Psoas muscle (tissue), 7 donors: ENCODE measurements at regions not wholly inside any gene's neighbourhood (a gene's known extent, or its start where the extent isn't known, plus 50 kb on each side); places are given as distances from the start of the nearest gene placed in this dataset.

ENCODE experiments used
- ATAC-seq, 4 donors: fragments of 200-7000 bp; cut with Tn5 transposase; one replicate each; pipeline ENCODE4 v1.9.1; 2020; ENCODE audit warnings: moderate library complexity in 3 of 4, mild to moderate bottlenecking in 2 of 4
- DNase-seq, 2 donors: peaks; one replicate each; pipeline ENCODE4 v3.0.0-alpha.2; 2020
- H3K27ac ChIP-seq: fragments of 200-600 bp; one replicate; pipeline ENCODE4 v1.8.0; 2022
- H3K27me3 ChIP-seq, 3 donors: fragments of 200-600 bp in 1 of 3; one replicate each; pipeline versions ENCODE4 v1.6.1 to v1.8.0; 2013 to 2022; ENCODE audit warnings: low read length in 2 of 3, mild to moderate bottlenecking in 2 of 3, moderate library complexity in 1 of 3; ENCODE audit not compliant: insufficient read depth in 3 of 3
- H3K36me3 ChIP-seq, 2 donors: fragments of 200-600 bp in 1 of 2; one replicate each; pipeline versions ENCODE4 v1.6.1 to v1.8.0; 2013 to 2022; ENCODE audit warnings: low read depth in 1 of 2, mild to moderate bottlenecking in 1 of 2, moderate library complexity in 1 of 2; ENCODE audit not compliant: insufficient read depth in 1 of 2
- H3K4me1 ChIP-seq: fragments of 200-600 bp; one replicate; pipeline ENCODE4 v1.8.0; 2022
- H3K4me3 ChIP-seq: fragments of 200-600 bp; one replicate; pipeline ENCODE4 v1.8.0; 2022; ENCODE audit warnings: mild to moderate bottlenecking
- H3K9me3 ChIP-seq: fragments of 200-600 bp; one replicate; pipeline ENCODE4 v1.8.0; 2022
- WGBS, 3 donors: extraction: QIAGEN DNeasy Blood & Tissue Kit; methylation state at CpG; one replicate each; pipeline versions ENCODE4 v1.1.6 to v1.1.7; 2013; 5-methylcytosine and 5-hydroxymethylcytosine counted together
- intact Hi-C, 2 donors: fragments of 100-400 bp; cut with DNase I; formaldehyde crosslinking; loops; one replicate each; pipeline versions ENCODE4 v1.11.0 to v1.14.2; 2022
- TF ChIP-seq, protein P1 (sequence below): fragments of 200-600 bp; IDR thresholded peaks from one replicate; pipeline ENCODE4 v1.8.0; 2022; ENCODE audit warnings: antibody characterized with exemption
- donor health status: healthy with polysubstance abuse.
- donor health status: DM: no; HTN: no; CAD: no; lungs with moderate emphysema.
- donor health status: Bipolar disorder and iron deficiency.
- donor health status: healthy.
- donor health status: DM: yes; HTN: yes; CAD: no.
- donor health status: DM: no; HTN: no; CAD: no.
- donor health status: DM: yes; HTN: yes; CAD: no.

DNA sequence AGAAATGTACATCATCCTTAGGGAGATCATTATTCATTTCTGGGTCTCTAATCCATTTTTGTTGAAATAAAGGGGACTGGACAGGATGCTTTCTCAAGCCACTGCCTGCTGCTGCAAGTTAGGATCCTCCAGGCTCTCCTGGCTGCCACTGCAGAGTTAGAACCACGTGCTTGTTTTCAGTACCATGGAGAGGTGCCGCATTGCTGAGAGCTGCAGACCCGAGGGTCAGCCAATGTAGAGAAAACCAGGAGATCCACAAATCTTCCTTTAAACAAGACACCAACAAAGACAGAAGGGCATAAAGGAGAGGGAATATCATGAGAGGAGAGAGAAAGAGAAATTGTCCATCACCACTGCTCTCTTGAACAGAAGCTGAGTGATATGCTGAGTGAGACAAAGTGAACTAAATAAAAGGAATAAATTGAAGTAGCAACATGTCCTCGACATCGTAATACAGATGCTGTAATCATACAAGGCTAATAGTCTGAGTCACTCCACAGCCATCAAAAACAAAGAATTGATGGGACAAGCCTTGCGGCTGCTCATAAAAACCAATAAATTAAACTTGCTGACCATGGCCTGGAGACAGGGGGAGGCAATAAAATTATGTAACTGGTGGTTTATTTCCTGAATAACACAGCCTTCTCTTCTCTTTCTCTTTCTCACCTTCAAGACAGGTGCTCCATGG, 255.7 kb downstream of the OMA1 start:
- intact Hi-C loops: no loop called here
- WGBS, 3 donors: 46 to 53% (median 51%) methylated on average over 6 of the region's 6 CpGs
- DNase-seq: no peak

DNA sequence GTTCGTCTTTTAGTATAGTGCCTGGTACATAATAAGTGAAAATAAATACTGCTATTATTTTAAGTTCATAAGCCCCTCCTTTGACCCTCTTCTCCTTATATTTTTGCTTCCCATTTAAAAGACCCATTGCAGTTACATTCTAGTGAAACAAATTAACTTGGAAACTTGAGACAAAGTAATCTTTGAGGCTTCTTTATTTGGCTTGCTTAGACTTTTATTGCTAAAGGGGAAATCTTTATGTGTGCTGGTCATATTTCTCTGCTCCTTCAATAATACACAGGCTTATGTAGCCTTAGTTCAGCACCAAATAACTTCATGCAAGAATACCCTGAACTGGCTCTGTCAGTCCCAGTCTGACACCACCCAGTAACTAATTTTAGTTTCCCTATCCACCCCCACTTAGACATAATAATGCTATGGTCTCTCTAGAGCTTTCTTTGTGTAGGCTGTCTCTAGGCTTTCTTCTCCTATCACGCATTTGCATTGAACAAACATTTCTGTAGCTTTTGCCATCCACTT, 257.8 kb downstream of the OMA1 start:
- no peak for DNase-seq
- no peak for ATAC-seq
- Histone ChIP-seq H3K4me1 (peaks cover 3% of the 10 kb centered on the region), H3K27ac (no peak overlapping the region), H3K4me3 (no peak overlapping the region), H3K27me3 (no peaks in the 10 kb centered on the region), H3K36me3 (no peaks in the 10 kb centered on the region), H3K9me3 (no peaks in the 10 kb centered on the region)
- WGBS, 3 donors: 53 to 73% (median 70%) methylated on average over 2 of the region's 2 CpGs
- intact Hi-C loops: no loop called here
- TF ChIP-seq, protein P1, sequence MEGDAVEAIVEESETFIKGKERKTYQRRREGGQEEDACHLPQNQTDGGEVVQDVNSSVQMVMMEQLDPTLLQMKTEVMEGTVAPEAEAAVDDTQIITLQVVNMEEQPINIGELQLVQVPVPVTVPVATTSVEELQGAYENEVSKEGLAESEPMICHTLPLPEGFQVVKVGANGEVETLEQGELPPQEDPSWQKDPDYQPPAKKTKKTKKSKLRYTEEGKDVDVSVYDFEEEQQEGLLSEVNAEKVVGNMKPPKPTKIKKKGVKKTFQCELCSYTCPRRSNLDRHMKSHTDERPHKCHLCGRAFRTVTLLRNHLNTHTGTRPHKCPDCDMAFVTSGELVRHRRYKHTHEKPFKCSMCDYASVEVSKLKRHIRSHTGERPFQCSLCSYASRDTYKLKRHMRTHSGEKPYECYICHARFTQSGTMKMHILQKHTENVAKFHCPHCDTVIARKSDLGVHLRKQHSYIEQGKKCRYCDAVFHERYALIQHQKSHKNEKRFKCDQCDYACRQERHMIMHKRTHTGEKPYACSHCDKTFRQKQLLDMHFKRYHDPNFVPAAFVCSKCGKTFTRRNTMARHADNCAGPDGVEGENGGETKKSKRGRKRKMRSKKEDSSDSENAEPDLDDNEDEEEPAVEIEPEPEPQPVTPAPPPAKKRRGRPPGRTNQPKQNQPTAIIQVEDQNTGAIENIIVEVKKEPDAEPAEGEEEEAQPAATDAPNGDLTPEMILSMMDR: no peak

More for the DNA sequence above, 255.7 kb downstream of the OMA1 start:
- Histone ChIP-seq H3K9me3 (no peaks in the 10 kb centered on the region), H3K36me3 (no peaks in the 10 kb centered on the region), H3K27ac (no peak overlapping the region), H3K4me3 (no peak overlapping the region), H3K4me1 (peaks cover 3% of the 10 kb centered on the region), H3K27me3 (no peaks in the 10 kb centered on the region)
- ATAC-seq: no peak
- TF ChIP-seq, protein P1: no peak

DNA sequence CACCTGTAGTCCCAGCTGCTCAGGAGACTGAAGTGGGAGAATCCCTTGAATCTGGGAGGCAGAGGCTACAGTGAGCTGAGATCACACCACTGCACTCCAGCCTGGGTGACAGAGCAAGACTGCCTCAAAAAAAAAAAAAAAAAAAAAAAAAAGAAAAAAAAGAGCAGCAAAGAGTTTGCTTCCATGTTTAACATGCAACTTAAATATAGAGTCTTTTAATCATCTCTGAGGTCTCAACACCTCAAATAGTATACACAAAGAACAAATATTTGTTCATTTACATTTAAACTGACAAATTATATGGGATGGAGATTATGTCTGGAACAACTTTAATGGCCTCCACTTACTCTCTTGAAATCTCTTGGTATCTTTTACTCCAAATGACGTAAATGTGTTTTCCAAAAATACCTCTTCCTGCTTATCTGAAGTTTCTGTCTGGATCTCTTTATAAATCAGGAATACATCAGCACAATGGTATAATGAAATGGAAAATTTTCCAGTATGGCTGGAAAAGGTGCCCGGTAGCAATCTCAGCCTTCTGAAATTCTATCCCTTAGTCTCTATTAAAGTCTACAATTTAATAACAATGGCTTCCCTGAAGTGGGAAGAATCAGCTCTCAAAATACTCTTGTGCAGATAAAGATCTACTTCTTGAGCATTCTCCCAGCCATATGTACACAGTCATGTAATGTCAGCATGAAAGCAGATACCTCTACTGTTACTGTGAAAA, 258.5 kb downstream of the OMA1 start:
- WGBS, 3 donors: 47 to 63% (median 57%) methylated on average over 2 of the region's 2 CpGs
- no peaks in the 10 kb centered on the region for H3K27me3 ChIP-seq
- no peaks in the 10 kb centered on the region for H3K9me3 ChIP-seq
- intact Hi-C loops: no loop called here
- no peak overlapping the region for H3K4me3 ChIP-seq
- no peak overlapping the region for H3K27ac ChIP-seq
- ATAC-seq (no peak), DNase-seq (no peak)
- H3K36me3 ChIP-seq: no peaks in the 10 kb centered on the region
- no peaks in the 10 kb centered on the region for H3K4me1 ChIP-seq
- TF ChIP-seq, protein P1: no peak

DNA sequence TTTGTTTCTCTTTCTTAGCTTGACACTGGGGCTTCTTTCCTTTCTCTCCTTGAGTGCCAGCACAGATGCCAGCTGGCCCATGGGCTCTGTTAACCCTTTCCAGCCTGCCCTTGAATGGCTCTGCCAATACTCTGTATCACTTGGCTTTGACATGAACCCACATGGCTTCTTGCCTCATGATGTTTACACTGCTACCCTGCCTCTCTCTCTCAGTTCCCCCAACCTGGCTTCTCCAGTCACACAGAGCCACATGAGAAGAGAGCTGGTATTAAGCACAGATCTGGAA, 262.4 kb downstream of the OMA1 start:
- no peaks in the 10 kb centered on the region for H3K4me1 ChIP-seq
- H3K9me3 ChIP-seq: no peaks in the 10 kb centered on the region
- no peak overlapping the region for H3K4me3 ChIP-seq
- intact Hi-C loops: no loop called here
- H3K27me3 ChIP-seq: no peaks in the 10 kb centered on the region
- DNase-seq (no peak), ATAC-seq (no peak)
- H3K27ac ChIP-seq: no peak overlapping the region
- TF ChIP-seq, protein P1: no peak
- no peaks in the 10 kb centered on the region for H3K36me3 ChIP-seq
